HEK293T (cell line): ENCODE measurements at regions not wholly inside any gene's neighbourhood (a gene's known extent, or its start where the extent isn't known, plus 50 kb on each side); places are given as distances from the start of the nearest gene placed in this dataset.

ENCODE experiments used
- CTBP1 ChIP-seq: fragments of 450-650 bp; IDR thresholded peaks from 2 replicates; pipeline ENCODE4 v1.6.1; 2016; ENCODE audit warnings: borderline replicate concordance
- FOXK2 ChIP-seq: fragments of 450-650 bp; IDR thresholded peaks from 2 replicates; pipeline ENCODE4 v1.6.1; 2016; ENCODE audit warnings: mild to moderate bottlenecking
- FOXM1 ChIP-seq: fragments of 450-650 bp; IDR thresholded peaks from 2 replicates; pipeline ENCODE4 v1.6.1; 2017; ENCODE audit warnings: mild to moderate bottlenecking, borderline replicate concordance
- HDGF ChIP-seq: fragments of 450-650 bp; IDR thresholded peaks from 2 replicates; pipeline ENCODE4 v1.6.1; 2017; ENCODE audit warnings: antibody characterized with exemption, borderline replicate concordance
- L3MBTL2 ChIP-seq: fragments of 450-650 bp; conservative IDR thresholded peaks from 2 replicates; pipeline ENCODE4 v1.6.1; 2016; ENCODE audit warnings: mild to moderate bottlenecking
- PKNOX1 ChIP-seq: fragments of 450-650 bp; IDR thresholded peaks from 2 replicates; pipeline ENCODE4 v1.6.1; 2016
- SP1 ChIP-seq: fragments of 450-650 bp; IDR thresholded peaks from 2 replicates; pipeline ENCODE4 v1.6.1; 2017
- SUZ12 ChIP-seq: fragments of 450-650 bp; IDR thresholded peaks from 2 replicates; pipeline ENCODE4 v1.6.1; 2016; ENCODE audit warnings: mild to moderate bottlenecking
- TARDBP ChIP-seq: fragments of 450-650 bp; IDR thresholded peaks from 2 replicates; pipeline ENCODE4 v1.6.1; 2016
- ZNF384 ChIP-seq: fragments of 450-650 bp; IDR thresholded peaks from 2 replicates; pipeline ENCODE4 v1.6.1; 2016

GRCh38 chr2:181165199-181165868 is 184.9 kb downstream of the UBE2E3 start:
- TF ChIP-seq PKNOX1: no peak
- TF ChIP-seq SP1: no peak
- no peak for TF ChIP-seq FOXK2
- no peak for TF ChIP-seq FOXM1
- TF ChIP-seq SUZ12: no peak
- no peak for TF ChIP-seq TARDBP
- no peak for TF ChIP-seq ZNF384
- TF ChIP-seq HDGF: no peak
- TF ChIP-seq CTBP1: no peak
- TF ChIP-seq L3MBTL2: no peak
